GM12878 (cell line): ENCODE measurements at regions not wholly inside any gene's neighbourhood (a gene's known extent, or its start where the extent isn't known, plus 50 kb on each side); places are given as distances from the start of the nearest gene placed in this dataset.

Experiments used
- CTCF ChIP-seq, 3 experiments: IDR thresholded peaks in 2 of 3; conservative IDR thresholded peaks in 1 of 3; 2 replicates each; pipeline ENCODE4 v1.5.1; 2011; ENCODE audit warnings: low read depth in 3 of 3, low read length in 3 of 3, mild to moderate bottlenecking in 3 of 3, control low read depth in 2 of 3, moderate library complexity in 2 of 3, inconsistent platforms in 1 of 3, mixed read lengths in 1 of 3; ENCODE audit not compliant: control insufficient read depth in 2 of 3, insufficient read depth in 1 of 3; ENCODE audit errors: extremely low read depth in 1 of 3
- ETV6 ChIP-seq, 2 experiments: fragments of 450-650 bp in 1 of 2; IDR thresholded peaks in 1 of 2; conservative IDR thresholded peaks in 1 of 2; 2 replicates each; pipeline ENCODE4 v1.6.1; 2014; ENCODE audit warnings: antibody characterized with exemption in 1 of 2, borderline replicate concordance in 1 of 2, low read depth in 1 of 2, mild to moderate bottlenecking in 1 of 2, moderate library complexity in 1 of 2
- KAT2A ChIP-seq: conservative IDR thresholded peaks from 2 replicates; pipeline ENCODE4 v1.6.1; 2011; ENCODE audit warnings: low read depth, low read length; ENCODE audit not compliant: control insufficient read depth
- MAX ChIP-seq: IDR thresholded peaks from 2 replicates; pipeline ENCODE4 v1.6.1; 2012; ENCODE audit warnings: low read depth, low read length, improper control_type of control experiment
- MYC ChIP-seq: IDR thresholded peaks from 2 replicates; pipeline ENCODE4 v1.6.1; 2011; ENCODE audit warnings: mild to moderate bottlenecking, low read length, moderate library complexity, inconsistent platforms; ENCODE audit not compliant: insufficient read depth, insufficient replicate concordance, insufficient read length, severe bottlenecking
- POLR2A ChIP-seq: IDR thresholded peaks from 2 replicates; pipeline ENCODE4 v1.6.1; 2011; ENCODE audit warnings: low read depth, mild to moderate bottlenecking, low read length
- POLR2AphosphoS5 ChIP-seq: IDR thresholded peaks from 2 replicates; pipeline ENCODE4 v1.6.1; 2011; ENCODE audit warnings: mild to moderate bottlenecking, low read length, inconsistent platforms
- SIN3A ChIP-seq: IDR thresholded peaks from 2 replicates; pipeline ENCODE4 v1.6.1; 2012; ENCODE audit warnings: low read depth, low read length, improper control_type of control experiment
- SP1 ChIP-seq: IDR thresholded peaks from one replicate; pipeline ENCODE4 v1.6.1; 2011; ENCODE audit warnings: low read depth, low read length
- ZBTB33 ChIP-seq: fragments of 450-650 bp; IDR thresholded peaks from 2 replicates; pipeline ENCODE4 v1.6.1; 2017; ENCODE audit warnings: mild to moderate bottlenecking
- ZNF24 ChIP-seq: fragments of 450-650 bp; IDR thresholded peaks from 2 replicates; pipeline ENCODE4 v1.6.1; 2017; ENCODE audit warnings: antibody characterized with exemption, mild to moderate bottlenecking
- TF ChIP-seq, protein P1 (sequence below): fragments of 450-650 bp; IDR thresholded peaks from 2 replicates; pipeline ENCODE4 v1.6.1; 2016; ENCODE audit warnings: mild to moderate bottlenecking, moderate library complexity, borderline replicate concordance
- TF ChIP-seq, protein P2 (sequence below): fragments of 450-650 bp; IDR thresholded peaks from 2 replicates; pipeline ENCODE4 v1.6.1; 2014; ENCODE audit warnings: mild to moderate bottlenecking
- TF ChIP-seq, protein P3 (sequence below): fragments of 450-650 bp; IDR thresholded peaks from 2 replicates; pipeline ENCODE4 v1.6.1; 2018; ENCODE audit warnings: mild to moderate bottlenecking, low read depth, moderate library complexity; ENCODE audit not compliant: partially characterized antibody

GRCh38 chr13:95361686-95362085 lies 60.4 kb upstream of the ABCC4 start:
- no peak for TF ChIP-seq SP1
- no peak for TF ChIP-seq MYC
- TF ChIP-seq CTCF (IDR thresholded peaks at IDR 0.05 in 2 of 3, conservative IDR thresholded peaks at IDR 0.05 in 1 of 3; ENCODE audit: control insufficient read depth in 2 of 3, extremely low read depth in 1 of 3, insufficient read depth in 1 of 3, low read depth in 3 of 3, low read length in 3 of 3): no peak
- no peak for TF ChIP-seq POLR2AphosphoS5
- TF ChIP-seq, protein P1, sequence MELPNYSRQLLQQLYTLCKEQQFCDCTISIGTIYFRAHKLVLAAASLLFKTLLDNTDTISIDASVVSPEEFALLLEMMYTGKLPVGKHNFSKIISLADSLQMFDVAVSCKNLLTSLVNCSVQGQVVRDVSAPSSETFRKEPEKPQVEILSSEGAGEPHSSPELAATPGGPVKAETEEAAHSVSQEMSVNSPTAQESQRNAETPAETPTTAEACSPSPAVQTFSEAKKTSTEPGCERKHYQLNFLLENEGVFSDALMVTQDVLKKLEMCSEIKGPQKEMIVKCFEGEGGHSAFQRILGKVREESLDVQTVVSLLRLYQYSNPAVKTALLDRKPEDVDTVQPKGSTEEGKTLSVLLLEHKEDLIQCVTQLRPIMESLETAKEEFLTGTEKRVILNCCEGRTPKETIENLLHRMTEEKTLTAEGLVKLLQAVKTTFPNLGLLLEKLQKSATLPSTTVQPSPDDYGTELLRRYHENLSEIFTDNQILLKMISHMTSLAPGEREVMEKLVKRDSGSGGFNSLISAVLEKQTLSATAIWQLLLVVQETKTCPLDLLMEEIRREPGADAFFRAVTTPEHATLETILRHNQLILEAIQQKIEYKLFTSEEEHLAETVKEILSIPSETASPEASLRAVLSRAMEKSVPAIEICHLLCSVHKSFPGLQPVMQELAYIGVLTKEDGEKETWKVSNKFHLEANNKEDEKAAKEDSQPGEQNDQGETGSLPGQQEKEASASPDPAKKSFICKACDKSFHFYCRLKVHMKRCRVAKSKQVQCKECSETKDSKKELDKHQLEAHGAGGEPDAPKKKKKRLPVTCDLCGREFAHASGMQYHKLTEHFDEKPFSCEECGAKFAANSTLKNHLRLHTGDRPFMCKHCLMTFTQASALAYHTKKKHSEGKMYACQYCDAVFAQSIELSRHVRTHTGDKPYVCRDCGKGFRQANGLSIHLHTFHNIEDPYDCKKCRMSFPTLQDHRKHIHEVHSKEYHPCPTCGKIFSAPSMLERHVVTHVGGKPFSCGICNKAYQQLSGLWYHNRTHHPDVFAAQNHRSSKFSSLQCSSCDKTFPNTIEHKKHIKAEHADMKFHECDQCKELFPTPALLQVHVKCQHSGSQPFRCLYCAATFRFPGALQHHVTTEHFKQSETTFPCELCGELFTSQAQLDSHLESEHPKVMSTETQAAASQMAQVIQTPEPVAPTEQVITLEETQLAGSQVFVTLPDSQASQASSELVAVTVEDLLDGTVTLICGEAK: no peak
- no peak for TF ChIP-seq ETV6 (conservative IDR thresholded peaks at IDR 0.05 in 1 of 2, IDR thresholded peaks at IDR 0.05 in 1 of 2; ENCODE audit: borderline replicate concordance in 1 of 2, low read depth in 1 of 2)
- no peak for TF ChIP-seq MAX
- no peak for TF ChIP-seq KAT2A
- TF ChIP-seq, protein P2, sequence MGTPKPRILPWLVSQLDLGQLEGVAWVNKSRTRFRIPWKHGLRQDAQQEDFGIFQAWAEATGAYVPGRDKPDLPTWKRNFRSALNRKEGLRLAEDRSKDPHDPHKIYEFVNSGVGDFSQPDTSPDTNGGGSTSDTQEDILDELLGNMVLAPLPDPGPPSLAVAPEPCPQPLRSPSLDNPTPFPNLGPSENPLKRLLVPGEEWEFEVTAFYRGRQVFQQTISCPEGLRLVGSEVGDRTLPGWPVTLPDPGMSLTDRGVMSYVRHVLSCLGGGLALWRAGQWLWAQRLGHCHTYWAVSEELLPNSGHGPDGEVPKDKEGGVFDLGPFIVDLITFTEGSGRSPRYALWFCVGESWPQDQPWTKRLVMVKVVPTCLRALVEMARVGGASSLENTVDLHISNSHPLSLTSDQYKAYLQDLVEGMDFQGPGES: no peak
- TF ChIP-seq ZBTB33: no peak
- no peak for TF ChIP-seq SIN3A
- TF ChIP-seq POLR2A: no peak
- TF ChIP-seq ZNF24: no peak
- TF ChIP-seq, protein P3, sequence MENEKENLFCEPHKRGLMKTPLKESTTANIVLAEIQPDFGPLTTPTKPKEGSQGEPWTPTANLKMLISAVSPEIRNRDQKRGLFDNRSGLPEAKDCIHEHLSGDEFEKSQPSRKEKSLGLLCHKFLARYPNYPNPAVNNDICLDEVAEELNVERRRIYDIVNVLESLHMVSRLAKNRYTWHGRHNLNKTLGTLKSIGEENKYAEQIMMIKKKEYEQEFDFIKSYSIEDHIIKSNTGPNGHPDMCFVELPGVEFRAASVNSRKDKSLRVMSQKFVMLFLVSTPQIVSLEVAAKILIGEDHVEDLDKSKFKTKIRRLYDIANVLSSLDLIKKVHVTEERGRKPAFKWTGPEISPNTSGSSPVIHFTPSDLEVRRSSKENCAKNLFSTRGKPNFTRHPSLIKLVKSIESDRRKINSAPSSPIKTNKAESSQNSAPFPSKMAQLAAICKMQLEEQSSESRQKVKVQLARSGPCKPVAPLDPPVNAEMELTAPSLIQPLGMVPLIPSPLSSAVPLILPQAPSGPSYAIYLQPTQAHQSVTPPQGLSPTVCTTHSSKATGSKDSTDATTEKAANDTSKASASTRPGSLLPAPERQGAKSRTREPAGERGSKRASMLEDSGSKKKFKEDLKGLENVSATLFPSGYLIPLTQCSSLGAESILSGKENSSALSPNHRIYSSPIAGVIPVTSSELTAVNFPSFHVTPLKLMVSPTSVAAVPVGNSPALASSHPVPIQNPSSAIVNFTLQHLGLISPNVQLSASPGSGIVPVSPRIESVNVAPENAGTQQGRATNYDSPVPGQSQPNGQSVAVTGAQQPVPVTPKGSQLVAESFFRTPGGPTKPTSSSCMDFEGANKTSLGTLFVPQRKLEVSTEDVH: no peak
